ENCODE measurements at regions not wholly inside any gene's neighbourhood (a gene's known extent, or its start where the extent isn't known, plus 50 kb on each side); places are given as distances from the start of the nearest gene placed in this dataset.

- WGBS, 2 donors = 65 to 81% methylated on average over 2 of the region's 2 CpGs
- no peak for ATAC-seq (ENCODE audit: insufficient read depth, low FRiP score)
- H3K27ac ChIP-seq (ENCODE audit: low read depth in 1 of 2, low read length in 1 of 2) = peak overlapping the region in 1 of 2 donors; percentile 21
Observed at GRCh38 chr6:104642871-104643270, 216.8 kb downstream of the HACE1 start.

GRCh38 chr6:104640761-104641160 is 219.0 kb downstream of the HACE1 start:
- WGBS, 2 donors = 77 to 84% methylated on average over 6 of the region's 6 CpGs
- no peak overlapping the region for H3K27ac ChIP-seq (ENCODE audit: low read depth in 1 of 2, low read length in 1 of 2)
- DNase-seq = no peak

More at GRCh38 chr6:104642871-104643270, 216.8 kb downstream of the HACE1 start:
- no peak overlapping the region for H3K9ac ChIP-seq (ENCODE audit: insufficient read depth in 1 of 2, low read length in 2 of 2)
- peaks cover 0 to 12% (median 6%) of the 10 kb centered on the region in 5 donors for H3K4me1 ChIP-seq (ENCODE audit: control insufficient read depth in 5 of 5, insufficient read depth in 5 of 5, low read length in 5 of 5)
- H3K27me3 ChIP-seq (ENCODE audit: control insufficient read depth in 3 of 3, insufficient read depth in 3 of 3, low read length in 2 of 3) = no peaks in the 10 kb centered on the region
- TF ChIP-seq CTCF (IDR thresholded peaks at IDR 0.05; ENCODE audit: control extremely low read depth, extremely low read depth) = no peak
- DNase-seq = no peak
- H3K36me3 ChIP-seq (ENCODE audit: control insufficient read depth in 4 of 4, insufficient read depth in 4 of 4, low read length in 4 of 4) = no peaks in the 10 kb centered on the region
- no peak overlapping the region for H3K4me3 ChIP-seq
- no peaks in the 10 kb centered on the region for H3K9me3 ChIP-seq (ENCODE audit: control insufficient read depth in 4 of 4, insufficient read depth in 3 of 4, low read length in 3 of 4)

GRCh38 chr6:104640150-104640700 is 219.5 kb downstream of the HACE1 start:
- WGBS, 2 donors = 20 to 40% methylated on average over 5 of the region's 5 CpGs
- TF ChIP-seq CTCF (IDR thresholded peaks at IDR 0.05; ENCODE audit: control extremely low read depth, extremely low read depth) = no peak
- no peak overlapping the region for H3K9ac ChIP-seq (ENCODE audit: insufficient read depth in 1 of 2, low read length in 2 of 2)
- no peak overlapping the region for H3K4me3 ChIP-seq
- peaks cover 0 to 12% (median 6%) of the 10 kb centered on the region in 5 donors for H3K4me1 ChIP-seq (ENCODE audit: control insufficient read depth in 5 of 5, insufficient read depth in 5 of 5, low read length in 5 of 5)
- no peaks in the 10 kb centered on the region for H3K27me3 ChIP-seq (ENCODE audit: control insufficient read depth in 3 of 3, insufficient read depth in 3 of 3, low read length in 2 of 3)
- no peaks in the 10 kb centered on the region for H3K36me3 ChIP-seq (ENCODE audit: control insufficient read depth in 4 of 4, insufficient read depth in 4 of 4, low read length in 4 of 4)
- no peak overlapping the region for H3K27ac ChIP-seq (ENCODE audit: low read depth in 1 of 2, low read length in 1 of 2)
- DNase-seq (peak in 1 of 3 donors; percentile 31), ATAC-seq (ENCODE audit: insufficient read depth, low FRiP score) (no peak)
- H3K9me3 ChIP-seq (ENCODE audit: control insufficient read depth in 4 of 4, insufficient read depth in 3 of 4, low read length in 3 of 4) = peaks cover 0 to 3% (median 0%) of the 10 kb centered on the region in 4 donors

More at GRCh38 chr6:104640761-104641160, 219.0 kb downstream of the HACE1 start:
- H3K9ac ChIP-seq (ENCODE audit: insufficient read depth in 1 of 2, low read length in 2 of 2) = no peak overlapping the region
- no peaks in the 10 kb centered on the region for H3K27me3 ChIP-seq (ENCODE audit: control insufficient read depth in 3 of 3, insufficient read depth in 3 of 3, low read length in 2 of 3)
- no peaks in the 10 kb centered on the region for H3K9me3 ChIP-seq (ENCODE audit: control insufficient read depth in 4 of 4, insufficient read depth in 3 of 4, low read length in 3 of 4)
- no peaks in the 10 kb centered on the region for H3K36me3 ChIP-seq (ENCODE audit: control insufficient read depth in 4 of 4, insufficient read depth in 4 of 4, low read length in 4 of 4)
- ATAC-seq (ENCODE audit: insufficient read depth, low FRiP score) = no peak
- TF ChIP-seq CTCF (IDR thresholded peaks at IDR 0.05; ENCODE audit: control extremely low read depth, extremely low read depth) = no peak
- peaks cover 0 to 12% (median 6%) of the 10 kb centered on the region in 5 donors for H3K4me1 ChIP-seq (ENCODE audit: control insufficient read depth in 5 of 5, insufficient read depth in 5 of 5, low read length in 5 of 5)
- no peak overlapping the region for H3K4me3 ChIP-seq

- H3K27me3 ChIP-seq (ENCODE audit: control insufficient read depth in 3 of 3, insufficient read depth in 3 of 3, low read length in 2 of 3) = no peaks in the 10 kb centered on the region
- peak overlapping the region in 1 of 2 donors; percentile 74 for H3K27ac ChIP-seq (ENCODE audit: low read depth in 1 of 2, low read length in 1 of 2)
- H3K36me3 ChIP-seq (ENCODE audit: control insufficient read depth in 4 of 4, insufficient read depth in 4 of 4, low read length in 4 of 4) = no peaks in the 10 kb centered on the region
- TF ChIP-seq CTCF (IDR thresholded peaks at IDR 0.05; ENCODE audit: control extremely low read depth, extremely low read depth) = no peak
- H3K9me3 ChIP-seq (ENCODE audit: control insufficient read depth in 4 of 4, insufficient read depth in 3 of 4, low read length in 3 of 4) = peaks cover 0 to 5% (median 0%) of the 10 kb centered on the region in 4 donors
- peaks cover 0 to 12% (median 6%) of the 10 kb centered on the region in 5 donors for H3K4me1 ChIP-seq (ENCODE audit: control insufficient read depth in 5 of 5, insufficient read depth in 5 of 5, low read length in 5 of 5)
- no peak overlapping the region for H3K9ac ChIP-seq (ENCODE audit: insufficient read depth in 1 of 2, low read length in 2 of 2)
- DNase-seq (peak in 2 of 3 donors; percentile 71 to 80), ATAC-seq (ENCODE audit: insufficient read depth, low FRiP score) (no peak)
- no peak overlapping the region for H3K4me3 ChIP-seq
Observed at GRCh38 chr6:104639668-104640067, 220.1 kb downstream of the HACE1 start.
